NCI-H2081 (cell line): ENCODE measurements at regions not wholly inside any gene's neighbourhood (a gene's known extent, or its start where the extent isn't known, plus 50 kb on each side); places are given as distances from the start of the nearest gene placed in this dataset.

ENCODE experiments used
- DNase-seq, 2 experiments: peaks; one replicate each; lab custom pipeline; 2025; lab: John Stamatoyannopoulos, UW

DNA sequence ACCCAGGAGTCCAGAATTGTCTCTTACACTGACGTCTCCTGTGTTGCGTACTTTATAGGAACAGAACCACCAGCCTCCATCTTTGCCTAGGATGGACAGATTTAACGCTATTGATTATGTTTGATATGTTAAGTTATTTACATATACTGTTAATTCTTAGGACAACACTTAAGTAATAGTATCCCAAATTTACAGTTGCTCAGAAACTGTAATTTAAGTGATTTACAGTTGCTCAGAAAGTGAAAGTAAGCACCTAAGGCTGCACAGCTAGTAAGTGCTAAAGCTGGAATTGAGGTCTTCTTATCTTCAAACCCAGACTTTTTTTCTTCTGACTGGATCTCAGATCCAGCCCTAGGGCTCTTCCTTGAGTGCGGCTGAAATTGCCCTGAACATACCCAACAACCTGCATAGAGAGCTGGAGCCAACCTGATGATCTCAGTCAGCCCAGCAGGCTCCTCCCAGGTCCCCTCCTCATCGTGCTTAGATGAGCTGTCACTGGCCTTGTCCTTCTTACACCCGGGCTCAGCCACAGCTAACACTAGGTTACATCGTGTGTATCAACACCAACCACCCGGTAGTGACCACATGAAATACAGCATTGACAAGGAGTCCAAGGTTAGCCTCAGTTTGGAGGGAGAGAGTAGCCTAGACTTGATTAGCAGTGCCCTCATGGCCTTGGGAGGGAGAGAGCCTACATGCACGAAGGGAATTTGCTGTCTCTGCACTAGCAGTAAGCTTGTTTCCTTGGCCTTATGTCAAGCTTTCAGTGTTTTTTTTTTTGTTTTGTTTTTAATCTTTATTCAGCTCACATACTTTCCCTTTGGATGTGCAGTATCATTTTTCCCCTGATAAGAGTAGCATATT is 111.1 kb upstream of the ARHGAP5 start:
- DNase-seq = no peak

DNA sequence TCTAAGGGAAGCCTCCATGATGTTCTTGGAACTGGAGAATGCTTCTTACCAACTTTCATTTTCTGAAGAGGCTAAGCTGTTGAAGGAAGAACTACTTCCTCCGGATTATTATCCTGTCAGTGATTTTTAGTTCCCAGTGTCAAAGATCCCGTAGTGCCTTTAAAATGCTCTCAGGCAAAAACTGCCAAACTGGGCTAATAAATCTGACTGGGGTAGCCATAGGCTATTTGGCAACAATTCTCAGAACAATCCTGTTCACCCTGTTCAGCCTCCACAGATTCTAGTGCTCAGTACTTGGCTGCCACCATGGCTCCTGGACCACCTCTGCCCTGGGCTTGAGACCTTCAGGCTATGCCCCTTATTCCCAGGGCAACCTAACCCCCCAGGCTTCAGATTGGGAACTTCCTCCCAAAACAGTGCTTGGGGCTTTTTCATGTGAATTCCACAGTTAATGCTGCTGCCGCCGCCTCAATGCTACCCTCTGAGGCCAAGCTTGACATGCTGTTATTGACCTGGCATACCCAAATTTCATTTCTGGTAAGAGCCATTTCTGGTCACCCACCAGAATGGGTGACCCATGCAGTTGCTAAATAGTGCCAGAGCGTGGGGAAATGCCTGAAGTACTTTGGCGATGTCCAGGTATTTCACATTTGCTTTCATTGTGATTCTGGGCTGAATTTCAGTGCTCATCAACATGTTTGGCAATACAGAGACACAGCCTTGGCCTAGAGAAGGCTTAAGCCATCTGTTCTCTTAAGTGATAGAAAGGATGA is 110.0 kb upstream of the ARHGAP5 start:
- no peak for DNase-seq

DNA sequence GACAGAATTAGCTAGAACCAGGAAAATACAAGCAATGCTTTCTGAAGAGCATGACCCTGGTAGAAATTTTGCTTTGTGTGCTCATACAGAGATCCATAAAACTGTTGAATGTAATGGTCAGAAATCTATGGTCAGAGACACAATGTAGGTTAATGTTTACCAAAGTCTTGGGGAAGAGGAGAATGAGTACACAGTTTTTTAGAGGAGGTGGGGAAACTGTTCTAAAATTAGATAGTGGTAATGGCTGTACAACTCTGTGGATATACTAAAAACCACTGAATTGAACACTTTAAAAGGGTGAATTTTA is 109.5 kb upstream of the ARHGAP5 start:
- DNase-seq = no peak

DNA sequence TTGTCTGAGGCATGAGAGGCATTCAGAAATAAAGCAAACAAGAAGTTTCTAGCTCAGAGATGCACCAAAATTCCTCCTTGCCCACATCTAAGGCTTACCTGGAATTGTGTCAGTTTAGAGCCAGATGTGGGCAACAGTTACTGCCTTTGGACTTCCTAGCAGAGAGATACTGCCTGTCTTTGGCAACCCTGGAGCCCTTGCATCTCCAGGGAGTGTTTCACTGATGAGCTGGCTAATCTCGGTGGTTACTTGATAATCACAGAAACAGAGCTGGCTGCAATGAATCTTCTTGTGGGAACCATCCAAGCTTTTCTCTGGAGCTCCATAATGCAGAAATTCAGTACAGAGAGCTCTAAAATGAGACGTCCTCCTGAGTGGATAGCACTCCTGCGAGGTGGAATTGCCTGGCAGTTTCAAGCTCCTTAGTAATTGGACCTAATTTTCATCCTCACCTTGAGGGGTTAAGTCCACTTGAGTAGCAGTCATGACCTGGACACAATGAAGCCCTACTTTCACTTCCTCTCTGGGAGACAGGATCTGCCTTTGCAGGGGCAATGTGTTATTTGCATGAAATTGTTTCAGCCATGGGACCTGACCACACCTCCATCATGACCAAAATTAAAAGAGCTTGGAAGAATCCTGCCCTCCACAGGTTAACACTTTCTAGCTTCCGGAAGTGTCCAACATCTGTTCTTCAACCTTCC is 108.8 kb upstream of the ARHGAP5 start:
- DNase-seq = no peak

DNA sequence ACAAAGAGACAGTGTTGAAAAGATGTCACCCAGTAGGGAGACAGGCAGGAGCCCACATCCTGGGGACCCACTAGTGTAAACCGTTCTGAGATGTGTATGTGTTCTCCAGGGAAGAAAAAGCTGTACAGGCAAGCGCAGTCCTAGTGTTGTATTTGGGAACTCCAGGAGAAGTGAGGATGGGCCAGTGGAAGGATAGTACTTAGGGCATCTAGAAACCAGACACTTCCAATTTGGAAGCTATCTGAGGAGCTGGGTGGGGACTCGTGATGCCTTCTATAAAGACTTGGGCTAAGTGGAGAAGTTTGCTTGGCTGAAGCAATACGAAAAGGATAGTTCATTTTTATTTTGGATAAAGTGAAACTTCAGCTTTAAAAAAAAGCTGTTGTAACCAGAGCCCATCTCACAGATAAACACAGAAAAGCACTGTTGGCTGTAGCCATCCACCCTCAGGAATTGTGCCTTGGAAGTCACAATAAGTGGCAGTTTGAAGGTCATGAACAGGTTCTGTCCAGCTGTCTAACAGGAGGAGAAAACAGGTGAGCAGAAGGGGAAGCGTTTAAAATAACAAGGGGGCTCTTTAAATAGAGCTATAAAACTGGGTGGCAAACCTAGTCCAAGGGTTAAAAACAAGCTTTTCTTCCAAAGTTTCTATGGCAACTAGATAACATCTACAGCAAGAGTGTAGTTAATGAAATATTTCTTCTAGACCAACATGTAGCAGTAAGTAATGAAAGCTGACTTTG is 108.0 kb upstream of the ARHGAP5 start:
- no peak for DNase-seq

DNA sequence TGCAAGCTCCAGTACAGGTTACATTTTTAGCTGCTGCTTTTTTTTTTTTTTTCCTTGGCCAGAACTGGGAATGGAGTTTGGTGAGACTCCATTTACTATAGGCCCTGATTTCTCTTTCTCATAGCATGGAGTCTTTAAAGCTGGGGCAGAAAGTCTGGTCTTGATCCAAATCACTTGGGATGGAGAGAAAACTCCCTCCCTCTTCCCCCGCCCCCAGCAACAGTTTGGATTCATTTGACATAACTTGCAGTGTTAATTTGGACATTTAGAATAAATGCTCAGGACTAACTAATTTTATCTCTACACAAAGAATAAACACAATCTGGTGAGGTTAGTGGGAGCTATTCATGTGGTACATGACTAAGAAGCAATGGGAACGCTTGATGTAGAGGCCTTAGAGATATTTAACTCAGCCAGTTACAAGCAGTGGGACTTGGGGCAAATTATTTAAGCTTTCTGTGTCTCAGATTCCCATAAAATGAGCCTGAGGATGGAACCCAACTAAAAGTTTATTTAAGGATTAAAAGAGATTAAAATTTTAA is 107.3 kb upstream of the ARHGAP5 start:
- no peak for DNase-seq

DNA sequence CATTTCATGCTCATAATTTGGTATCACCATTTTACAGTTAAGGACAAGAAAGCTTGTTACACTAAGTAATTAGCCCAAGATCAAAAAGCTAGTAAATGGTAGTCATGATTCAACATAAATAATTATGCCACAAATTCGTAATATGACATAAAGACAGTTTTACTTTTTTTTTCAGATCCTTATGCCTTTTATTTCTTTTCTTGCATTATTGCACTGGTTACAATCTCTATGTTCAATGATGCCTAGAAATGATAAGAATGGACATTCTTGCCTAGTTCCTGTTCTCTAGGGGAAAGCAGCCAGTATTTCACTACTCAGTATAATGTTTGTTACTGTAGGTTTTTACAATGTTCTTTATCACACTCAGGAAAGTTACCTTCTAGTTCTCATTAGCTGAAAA is 106.4 kb upstream of the ARHGAP5 start:
- no peak for DNase-seq

DNA sequence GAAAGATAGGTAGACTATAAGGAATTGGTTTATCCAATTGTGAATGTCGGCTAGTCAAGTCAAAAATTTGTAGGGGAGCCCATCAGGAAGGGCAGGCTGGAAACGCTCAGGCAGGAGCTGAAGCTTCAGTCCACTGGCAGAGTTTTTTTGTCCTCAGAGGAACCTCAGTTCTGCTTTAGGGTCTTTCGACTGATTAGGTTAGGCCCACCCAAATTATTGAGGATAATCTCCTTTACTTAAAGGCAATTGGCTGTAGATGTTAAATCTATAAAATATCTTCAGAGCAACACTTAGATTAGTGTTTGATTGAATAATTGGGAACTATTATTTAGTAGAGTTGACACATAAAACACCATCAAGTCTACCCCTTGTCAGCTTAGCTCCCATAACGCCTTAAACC is 105.5 kb upstream of the ARHGAP5 start:
- no peak for DNase-seq

DNA sequence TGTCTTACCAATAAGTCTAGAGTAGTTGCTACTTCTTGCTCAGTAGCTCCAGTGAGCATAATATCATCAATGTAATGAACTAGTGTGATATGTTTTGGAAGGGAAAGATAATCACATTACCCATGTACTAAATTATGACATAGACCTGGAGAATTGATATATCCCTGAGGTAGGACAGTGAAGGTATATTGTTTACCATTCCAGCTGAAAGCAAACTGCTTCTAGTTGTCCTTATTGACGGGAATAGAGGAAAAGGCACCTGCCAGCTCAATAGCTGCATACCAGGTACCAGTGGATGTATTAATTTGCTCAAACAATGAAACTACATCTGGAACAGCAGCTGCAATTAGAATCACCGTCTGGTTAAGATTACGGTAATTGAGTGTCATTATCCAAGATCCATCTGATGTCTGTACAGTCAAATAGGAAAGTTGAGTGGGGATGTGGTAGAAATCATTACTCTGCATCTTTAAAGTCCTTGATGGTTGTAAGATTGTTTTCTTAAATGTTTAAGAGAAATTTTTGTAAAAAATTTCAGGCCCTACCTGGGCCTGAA is 100.0 kb upstream of the ARHGAP5 start:
- no peak for DNase-seq

DNA sequence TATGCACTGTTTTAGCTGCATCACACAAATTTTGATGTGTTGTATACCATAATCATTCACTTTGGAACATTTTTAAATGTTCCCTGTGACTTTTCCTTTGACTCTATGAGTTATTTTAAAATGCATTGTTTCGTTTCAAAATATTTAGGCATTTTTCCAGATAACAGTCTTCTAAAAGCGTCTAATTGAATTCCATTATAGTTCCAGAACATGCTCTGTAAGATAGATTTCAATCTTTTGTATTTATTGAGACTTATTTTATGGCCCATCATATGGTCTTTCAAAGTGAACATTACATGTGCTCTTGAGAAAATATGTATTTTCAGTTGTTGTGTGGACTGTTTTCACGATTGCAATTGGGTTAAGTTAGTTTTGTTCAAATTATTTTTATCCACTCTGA is 98.7 kb upstream of the ARHGAP5 start:
- DNase-seq = no peak

DNA sequence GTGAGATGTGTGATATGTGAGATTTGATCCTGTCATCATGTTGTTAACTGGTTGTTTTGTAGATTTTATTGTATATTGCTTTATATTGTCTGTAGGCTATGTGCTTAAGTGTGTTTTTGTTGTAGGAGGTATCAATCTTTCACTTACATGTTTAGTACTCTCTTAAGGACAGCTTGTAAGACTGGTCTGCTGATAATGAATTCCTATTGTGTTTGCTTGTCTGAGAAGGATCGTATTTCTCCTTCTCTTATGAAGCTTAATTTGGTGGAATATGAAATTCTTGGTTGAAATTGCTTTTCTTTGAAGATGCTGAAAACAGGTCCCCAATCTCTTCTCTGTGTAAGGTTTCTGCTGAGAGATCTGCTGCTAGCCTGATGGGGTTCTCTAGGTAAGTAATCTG is 94.5 kb upstream of the ARHGAP5 start:
- no peak for DNase-seq

DNA sequence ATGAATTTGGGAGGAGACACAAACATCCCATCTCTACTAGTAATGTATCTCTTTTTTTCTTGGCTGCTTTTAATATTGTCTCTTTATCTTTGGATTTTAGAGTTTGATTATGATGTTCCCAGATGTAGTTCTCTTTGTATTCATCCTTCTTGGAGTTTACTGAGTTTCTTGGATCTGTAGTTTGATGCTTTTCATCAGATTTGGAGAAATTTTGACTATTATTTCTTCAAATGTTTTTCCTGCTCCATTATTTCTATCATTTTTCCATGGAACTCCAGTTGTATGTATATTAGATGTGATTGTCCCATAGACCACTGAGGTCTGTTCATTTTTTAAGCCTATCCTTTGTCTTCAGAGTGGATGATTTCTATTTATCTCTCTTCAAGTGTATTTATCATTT is 90.7 kb upstream of the ARHGAP5 start:
- no peak for DNase-seq

DNA sequence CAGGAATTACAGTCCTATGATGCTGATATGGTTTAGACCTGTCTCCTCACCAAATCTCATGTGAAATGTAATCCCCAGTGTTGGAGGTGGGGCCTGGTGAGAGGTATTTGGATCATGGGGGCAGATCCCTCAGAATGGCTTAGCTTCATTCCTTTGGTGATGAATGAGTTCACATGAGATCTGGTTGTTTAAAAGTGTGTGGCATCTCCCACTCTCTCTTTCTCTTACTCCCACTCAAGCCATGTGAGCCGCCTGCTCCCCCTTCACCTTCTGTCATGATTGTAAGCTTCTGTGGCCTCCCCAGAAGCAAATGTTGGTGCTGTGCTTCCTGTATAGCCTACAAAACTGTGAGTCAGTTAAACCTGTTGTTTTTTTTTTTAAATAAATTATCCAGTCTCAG is 89.4 kb upstream of the ARHGAP5 start:
- no peak for DNase-seq

DNA sequence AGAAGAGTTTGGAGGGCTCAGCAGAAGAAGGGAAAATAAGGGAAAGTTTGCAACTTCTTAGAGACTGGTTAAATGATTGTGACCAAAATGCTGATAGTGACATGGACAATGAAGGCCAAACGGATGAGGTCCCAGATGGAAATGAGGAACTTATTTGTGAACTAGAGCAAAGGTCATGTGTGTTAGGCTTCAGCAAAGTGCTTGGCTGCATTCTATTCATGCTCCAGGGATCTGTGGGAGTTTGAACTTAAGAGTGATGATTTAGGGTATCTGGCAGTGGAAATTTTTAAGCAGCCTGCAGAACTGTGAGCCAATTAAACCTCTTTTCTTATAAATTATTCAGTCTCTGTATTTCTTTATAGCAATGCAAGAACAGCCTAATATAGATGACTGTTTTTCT is 88.9 kb upstream of the ARHGAP5 start:
- no peak for DNase-seq

DNA sequence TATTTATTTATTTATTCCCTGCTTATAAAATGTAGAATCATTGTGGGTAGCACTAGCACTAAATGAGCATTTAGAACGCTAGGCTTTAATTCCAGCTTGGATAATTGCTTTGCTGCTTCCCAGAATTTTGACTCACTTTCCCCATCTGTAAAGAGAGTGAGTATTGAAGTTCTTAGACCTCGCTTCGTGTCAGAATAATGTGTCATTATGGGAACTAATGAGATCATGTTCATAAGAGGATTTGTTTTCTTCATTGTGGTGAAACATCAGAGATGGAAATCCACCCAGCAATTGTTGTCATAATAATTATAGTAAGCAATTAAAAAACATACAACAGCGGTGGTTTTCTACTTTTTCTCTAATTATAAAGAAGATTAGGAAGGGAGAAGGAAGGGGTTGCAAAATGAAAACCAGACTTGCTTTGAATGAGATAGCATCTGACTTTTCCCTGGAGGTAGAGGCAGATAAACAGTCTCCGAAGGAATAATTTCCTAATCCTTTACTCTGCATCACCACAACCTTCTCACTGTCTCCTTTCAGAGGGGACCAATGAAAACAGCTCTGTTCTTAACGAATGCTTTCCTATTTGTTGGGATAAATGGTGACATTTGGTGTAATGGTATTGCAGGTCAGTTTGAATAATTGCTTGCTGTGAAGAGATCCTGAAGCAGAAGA is 86.8 kb upstream of the ARHGAP5 start:
- DNase-seq = no peak

DNA sequence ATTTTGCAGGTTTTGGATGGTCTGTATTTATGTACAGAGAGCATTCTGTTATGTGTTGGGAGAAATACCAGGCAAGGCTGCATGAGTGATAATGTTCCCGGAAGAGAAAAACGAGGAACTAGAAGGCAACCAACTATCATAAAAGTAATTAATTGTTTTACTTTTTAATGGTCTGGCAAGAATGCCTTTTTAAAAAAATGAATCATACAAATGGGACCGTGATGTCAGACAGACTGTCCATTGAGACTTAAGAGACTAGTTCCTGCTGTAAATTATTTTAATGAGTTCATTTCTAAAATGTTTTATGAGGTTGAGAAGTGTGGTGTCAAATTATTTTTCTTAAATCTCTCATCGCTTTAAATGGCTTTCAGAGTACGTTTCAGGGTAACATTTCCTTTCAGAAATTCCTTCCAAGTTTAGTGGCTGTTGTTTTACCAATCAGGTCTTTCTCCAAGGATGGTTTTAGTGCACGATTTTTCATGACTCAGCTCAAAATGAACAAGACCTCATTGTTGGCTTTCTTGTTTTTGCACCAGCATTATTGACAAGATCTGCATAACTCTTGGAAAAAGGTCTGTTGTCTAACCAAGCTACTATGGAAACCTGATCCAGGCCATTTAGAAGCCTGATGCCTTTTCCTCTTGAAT is 86.1 kb upstream of the ARHGAP5 start:
- DNase-seq = no peak

DNA sequence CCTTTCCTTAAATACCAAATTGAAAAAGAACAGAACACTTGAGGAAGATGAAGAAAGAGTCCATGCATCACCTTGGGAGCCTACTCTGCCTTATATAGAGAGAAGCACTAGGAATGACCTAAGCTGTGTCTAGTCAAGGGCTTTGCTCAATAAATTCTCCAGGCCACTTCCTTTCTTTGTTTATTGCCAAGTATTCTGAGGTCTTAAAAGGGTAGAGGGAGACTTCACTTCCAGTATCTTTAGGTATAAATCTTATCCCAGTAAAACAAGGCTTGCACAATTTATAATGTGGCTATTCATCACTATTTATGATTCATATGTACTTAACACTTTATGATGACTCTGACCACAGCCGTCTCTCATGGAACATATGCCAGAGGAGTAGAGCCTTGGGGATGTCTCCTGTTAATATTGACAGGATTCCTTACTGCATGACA is 85.1 kb upstream of the ARHGAP5 start:
- DNase-seq = no peak

DNA sequence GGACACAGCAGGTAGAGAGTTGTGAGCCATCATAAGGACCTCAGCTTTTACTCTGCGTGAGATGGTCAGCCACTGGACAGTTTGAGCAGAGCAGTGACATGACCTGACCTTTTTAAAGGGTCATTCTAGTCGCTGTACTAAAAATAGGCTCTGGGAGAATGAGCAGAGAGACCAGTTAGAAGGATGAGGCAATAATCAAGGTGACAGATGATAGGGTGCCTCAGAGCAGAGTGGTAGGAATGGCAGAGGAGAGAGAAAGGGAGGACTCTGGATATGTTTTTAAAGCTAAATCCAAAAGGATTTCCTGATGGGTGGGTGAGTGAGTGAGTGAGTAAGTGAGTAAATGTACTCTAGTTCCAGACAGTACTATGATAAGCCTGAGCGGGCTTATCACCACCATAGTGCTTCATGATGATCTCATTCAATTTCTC is 83.6 kb upstream of the ARHGAP5 start:
- DNase-seq = no peak

DNA sequence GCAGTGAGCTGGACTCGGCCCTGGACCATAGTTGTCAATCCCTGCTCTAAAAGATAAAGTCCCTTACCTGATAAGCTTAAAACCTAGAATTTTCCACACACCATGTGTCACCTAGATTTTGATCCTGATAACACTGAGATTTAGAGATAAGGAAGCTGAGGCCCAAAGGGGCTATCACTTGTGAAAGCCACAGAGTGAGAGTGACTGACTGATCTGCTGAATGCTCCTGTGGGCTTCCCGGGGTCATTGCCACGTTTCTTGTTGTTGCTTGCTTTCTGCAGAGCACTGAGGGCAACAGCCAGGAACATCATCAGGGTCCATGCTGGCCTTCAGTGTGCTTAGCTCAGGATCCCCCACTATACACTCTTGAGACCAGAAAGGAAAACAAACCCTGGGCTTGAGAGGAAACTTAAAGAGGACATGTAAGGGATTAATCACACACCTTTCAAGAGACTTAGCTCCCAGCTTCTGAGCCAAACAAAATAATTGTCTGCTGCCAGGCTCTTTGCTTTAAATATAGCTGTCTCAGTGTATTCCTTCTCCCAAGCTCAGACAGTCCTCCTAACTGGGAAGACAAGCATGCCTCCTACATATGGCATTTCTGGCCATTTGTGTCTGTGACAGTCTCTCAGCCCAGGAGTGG is 82.6 kb upstream of the ARHGAP5 start:
- no peak for DNase-seq

DNA sequence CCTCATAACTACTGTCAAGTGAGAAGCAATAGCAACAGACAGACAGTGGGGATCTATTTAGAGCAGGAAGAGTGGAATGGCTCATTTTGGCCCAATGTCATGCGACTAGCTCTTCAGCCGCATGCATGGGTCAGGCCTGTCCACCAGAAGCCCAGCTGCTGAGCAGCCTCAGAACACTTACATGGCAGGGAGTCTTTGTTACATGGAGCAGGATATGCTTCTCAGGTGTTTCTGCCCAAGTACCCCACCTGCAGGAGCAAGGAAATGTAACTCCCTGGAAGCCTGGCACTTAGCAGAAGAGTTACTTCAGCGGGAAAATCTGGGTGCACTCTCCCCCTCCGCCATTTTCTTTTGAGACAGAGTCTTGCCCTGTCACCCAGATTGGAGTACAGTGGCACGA is 73.5 kb upstream of the ARHGAP5 start:
- no peak for DNase-seq
